ENCODE measurements at regions not wholly inside any gene's neighbourhood (a gene's known extent, or its start where the extent isn't known, plus 50 kb on each side); places are given as distances from the start of the nearest gene placed in this dataset.

DNA sequence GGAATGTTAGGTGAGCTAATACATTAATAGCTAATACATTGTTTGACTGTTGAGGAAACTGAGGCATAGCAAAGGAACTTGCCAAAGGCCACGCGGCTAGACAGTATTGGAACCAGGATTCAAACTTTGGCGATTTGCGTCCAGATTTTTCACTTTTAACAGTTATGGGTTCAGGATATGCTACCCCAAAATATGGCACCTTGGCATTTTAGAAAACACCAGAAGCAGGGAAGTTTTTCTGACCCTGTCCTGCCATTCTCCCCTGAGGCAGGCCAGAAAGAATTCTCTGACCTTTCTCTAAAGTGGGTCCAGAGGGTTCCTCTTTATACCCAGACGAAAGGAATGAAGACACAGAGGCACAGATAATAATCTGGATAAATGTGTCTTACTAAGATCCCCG, 166.9 kb downstream of the MYCN start:
- H3K9me3 ChIP-seq (ENCODE audit: control insufficient read depth, insufficient read depth, low read length): peaks cover 26% of the 10 kb centered on the region
- no peak overlapping the region for H3K4ac ChIP-seq (ENCODE audit: low read depth, low read length)
- TF ChIP-seq, protein P1, sequence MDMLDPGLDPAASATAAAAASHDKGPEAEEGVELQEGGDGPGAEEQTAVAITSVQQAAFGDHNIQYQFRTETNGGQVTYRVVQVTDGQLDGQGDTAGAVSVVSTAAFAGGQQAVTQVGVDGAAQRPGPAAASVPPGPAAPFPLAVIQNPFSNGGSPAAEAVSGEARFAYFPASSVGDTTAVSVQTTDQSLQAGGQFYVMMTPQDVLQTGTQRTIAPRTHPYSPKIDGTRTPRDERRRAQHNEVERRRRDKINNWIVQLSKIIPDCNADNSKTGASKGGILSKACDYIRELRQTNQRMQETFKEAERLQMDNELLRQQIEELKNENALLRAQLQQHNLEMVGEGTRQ (IDR thresholded peaks at IDR 0.05; ENCODE audit: low read depth, low read length): no peak
- no peak for TF ChIP-seq MXI1 (IDR thresholded peaks at IDR 0.05; ENCODE audit: borderline replicate concordance, low read depth, low read length)
- TF ChIP-seq RFX5 (IDR thresholded peaks at IDR 0.05; ENCODE audit: low read depth, low read length): no peak
- no peak for TF ChIP-seq RCOR1 (IDR thresholded peaks at IDR 0.05; ENCODE audit: insufficient replicate concordance, low read length)
- no peak for TF ChIP-seq SMC3 (IDR thresholded peaks at IDR 0.05; ENCODE audit: low read depth, low read length)
- no peak for TF ChIP-seq CEBPB (IDR thresholded peaks at IDR 0.05; ENCODE audit: low read depth, low read length)
- TF ChIP-seq MAFK (IDR thresholded peaks at IDR 0.05; ENCODE audit: low read depth, low read length): no peak
- no peak for TF ChIP-seq RAD21 (IDR thresholded peaks at IDR 0.05; ENCODE audit: low read length)
- TF ChIP-seq BHLHE40 (IDR thresholded peaks at IDR 0.05; ENCODE audit: low read depth, low read length): no peak
- TF ChIP-seq, protein P2, sequence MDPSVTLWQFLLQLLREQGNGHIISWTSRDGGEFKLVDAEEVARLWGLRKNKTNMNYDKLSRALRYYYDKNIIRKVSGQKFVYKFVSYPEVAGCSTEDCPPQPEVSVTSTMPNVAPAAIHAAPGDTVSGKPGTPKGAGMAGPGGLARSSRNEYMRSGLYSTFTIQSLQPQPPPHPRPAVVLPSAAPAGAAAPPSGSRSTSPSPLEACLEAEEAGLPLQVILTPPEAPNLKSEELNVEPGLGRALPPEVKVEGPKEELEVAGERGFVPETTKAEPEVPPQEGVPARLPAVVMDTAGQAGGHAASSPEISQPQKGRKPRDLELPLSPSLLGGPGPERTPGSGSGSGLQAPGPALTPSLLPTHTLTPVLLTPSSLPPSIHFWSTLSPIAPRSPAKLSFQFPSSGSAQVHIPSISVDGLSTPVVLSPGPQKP (IDR thresholded peaks at IDR 0.05; ENCODE audit: borderline replicate concordance, low read depth, low read length): no peak
- TF ChIP-seq CHD1 (IDR thresholded peaks at IDR 0.05; ENCODE audit: low read depth, low read length): no peak

More for the DNA sequence above, 166.9 kb downstream of the MYCN start:
- no peak overlapping the region for H3K9ac ChIP-seq (ENCODE audit: low read depth, low read length)
- intact Hi-C loops (cut with micrococcal nuclease) (no loop called here), in situ Hi-C loops (cut with MboI; ENCODE audit: low sequenced_read_pairs) (no loop called here), dilution Hi-C loops (cut with HindIII; ENCODE audit: low sequenced_read_pairs, unreplicated experiment) (no loop called here)
- H4K8ac ChIP-seq (ENCODE audit: low read depth in 2 of 2, low read length in 2 of 2): no peak overlapping the region
- POLR2A ChIA-PET (ENCODE audit: unreplicated experiment): no interaction called here
- no peak overlapping the region for H3K18ac ChIP-seq (ENCODE audit: low read depth, low read length)
- no peak overlapping the region for H2BK120ac ChIP-seq (ENCODE audit: low read depth, low read length)
- H2AFZ ChIP-seq (replicated peaks; ENCODE audit: low read length, poor library complexity): no peak overlapping the region
- H2BK5ac ChIP-seq (ENCODE audit: low read depth, low read length, poor library complexity, severe bottlenecking): no peak overlapping the region
- H4K20me1 ChIP-seq (ENCODE audit: insufficient read depth, low read length): no peaks in the 10 kb centered on the region
- DNase-seq (no peak), ATAC-seq (ENCODE audit: low read depth) (no peak)
- H4K91ac ChIP-seq (ENCODE audit: insufficient read depth, low read depth, low read length): no peak overlapping the region
- no peak overlapping the region for H2BK20ac ChIP-seq (ENCODE audit: low read depth, low read length)
- H4K5ac ChIP-seq (ENCODE audit: low read depth, low read length): no peak overlapping the region
- H3K36me3 ChIP-seq (ENCODE audit: control insufficient read depth, insufficient read depth, low read length): no peaks in the 10 kb centered on the region
- no peak overlapping the region for H3K27ac ChIP-seq (ENCODE audit: insufficient read depth, low read length)
- WGBS, 2 experiments (ENCODE audit: extremely low coverage in 2 of 2, insufficient read length in 1 of 2): no CpG with 5 or more reads among the region's 6 CpGs
- H2AK5ac ChIP-seq (ENCODE audit: low read depth, low read length): no peak overlapping the region
- H2BK15ac ChIP-seq (ENCODE audit: low read depth, low read length): no peak overlapping the region
- H3K56ac ChIP-seq (ENCODE audit: extremely low read depth, insufficient read depth, low read length): no peak overlapping the region
- H3K4me2 ChIP-seq (ENCODE audit: low read depth, low read length): no peak overlapping the region
- BruUV-seq (replicated peaks): no TSS peak
- no peak overlapping the region for H2AK9ac ChIP-seq (replicated peaks; ENCODE audit: low read depth, low read length, poor library complexity)
- H3K4me1 ChIP-seq (ENCODE audit: control insufficient read depth, insufficient read depth, low read length): no peaks in the 10 kb centered on the region
- H3K4me3 ChIP-seq (ENCODE audit: insufficient read depth, low read depth, low read length): no peak overlapping the region
- H3K14ac ChIP-seq (replicated peaks; ENCODE audit: low read depth, low read length): no peak overlapping the region
- CTCF ChIA-PET: no interaction called here
- H3K9me1 ChIP-seq (ENCODE audit: insufficient read depth, low read length): no peaks in the 10 kb centered on the region
- no peaks in the 10 kb centered on the region for H3K79me1 ChIP-seq (ENCODE audit: low read depth in 1 of 2, low read length in 2 of 2)
- no peaks in the 10 kb centered on the region for H3K27me3 ChIP-seq (ENCODE audit: control insufficient read depth, insufficient read depth, low read length)
- H3K23ac ChIP-seq (ENCODE audit: low read depth, low read length): no peak overlapping the region

Measured in IMR-90 (cell line).